ENCODE measurements at regions not wholly inside any gene's neighbourhood (a gene's known extent, or its start where the extent isn't known, plus 50 kb on each side); places are given as distances from the start of the nearest gene placed in this dataset.

DNA sequence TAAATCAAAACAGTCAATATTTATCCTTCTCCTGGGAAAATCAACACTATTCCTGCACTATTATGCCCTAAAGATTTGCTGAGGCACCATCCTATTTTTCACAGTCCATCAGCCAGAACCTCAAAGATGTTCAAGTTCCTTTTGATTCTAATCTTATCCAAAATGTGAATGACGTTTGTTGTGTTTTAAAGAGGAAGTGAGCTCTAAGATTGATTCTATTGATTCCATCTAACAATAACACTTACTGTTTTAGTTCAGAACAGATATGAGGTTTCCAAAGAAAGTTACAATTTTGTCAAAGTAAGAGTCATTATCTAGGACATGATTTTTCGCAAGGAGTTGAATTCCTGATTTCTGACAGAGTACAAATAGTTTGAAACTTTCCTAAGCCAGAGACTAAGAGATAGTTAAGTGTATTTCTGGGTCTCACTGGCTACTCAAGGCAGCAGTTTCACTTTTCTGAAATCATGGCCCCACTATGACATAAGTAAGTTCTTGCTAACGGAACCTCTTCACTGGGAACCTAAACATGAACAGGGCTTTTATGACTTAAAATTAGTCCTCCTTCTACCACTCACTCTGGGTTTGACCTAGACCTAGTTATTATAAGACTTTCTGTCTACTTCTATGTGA, 84.7 kb downstream of the LHX9 start:
- TF ChIP-seq, protein P1, sequence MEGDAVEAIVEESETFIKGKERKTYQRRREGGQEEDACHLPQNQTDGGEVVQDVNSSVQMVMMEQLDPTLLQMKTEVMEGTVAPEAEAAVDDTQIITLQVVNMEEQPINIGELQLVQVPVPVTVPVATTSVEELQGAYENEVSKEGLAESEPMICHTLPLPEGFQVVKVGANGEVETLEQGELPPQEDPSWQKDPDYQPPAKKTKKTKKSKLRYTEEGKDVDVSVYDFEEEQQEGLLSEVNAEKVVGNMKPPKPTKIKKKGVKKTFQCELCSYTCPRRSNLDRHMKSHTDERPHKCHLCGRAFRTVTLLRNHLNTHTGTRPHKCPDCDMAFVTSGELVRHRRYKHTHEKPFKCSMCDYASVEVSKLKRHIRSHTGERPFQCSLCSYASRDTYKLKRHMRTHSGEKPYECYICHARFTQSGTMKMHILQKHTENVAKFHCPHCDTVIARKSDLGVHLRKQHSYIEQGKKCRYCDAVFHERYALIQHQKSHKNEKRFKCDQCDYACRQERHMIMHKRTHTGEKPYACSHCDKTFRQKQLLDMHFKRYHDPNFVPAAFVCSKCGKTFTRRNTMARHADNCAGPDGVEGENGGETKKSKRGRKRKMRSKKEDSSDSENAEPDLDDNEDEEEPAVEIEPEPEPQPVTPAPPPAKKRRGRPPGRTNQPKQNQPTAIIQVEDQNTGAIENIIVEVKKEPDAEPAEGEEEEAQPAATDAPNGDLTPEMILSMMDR (IDR thresholded peaks at IDR 0.05; ENCODE audit: extremely low read depth in 1 of 2, insufficient read depth in 1 of 2, low read depth in 1 of 2, low read length in 2 of 2), result no peak
- TF ChIP-seq POLR2AphosphoS5 (IDR thresholded peaks at IDR 0.05; ENCODE audit: insufficient read depth, low read depth, low read length) (no peak), MYC (IDR thresholded peaks at IDR 0.05; ENCODE audit: low read depth, low read length) (no peak), GATA2 (IDR thresholded peaks at IDR 0.05; ENCODE audit: insufficient read depth, insufficient read length, low read depth, low read length) (no peak)
